Effector CD8-positive, alpha-beta T cell (primary cell): ENCODE measurements at regions not wholly inside any gene's neighbourhood (a gene's known extent, or its start where the extent isn't known, plus 50 kb on each side); places are given as distances from the start of the nearest gene placed in this dataset.

Experiments
- DNase-seq: peaks from one replicate; lab custom pipeline; 2025; lab: John Stamatoyannopoulos, UW

GRCh38 chr1:112040891-112041740 lies 51.6 kb upstream of the KCND3 start:
- no peak for DNase-seq

DNA sequence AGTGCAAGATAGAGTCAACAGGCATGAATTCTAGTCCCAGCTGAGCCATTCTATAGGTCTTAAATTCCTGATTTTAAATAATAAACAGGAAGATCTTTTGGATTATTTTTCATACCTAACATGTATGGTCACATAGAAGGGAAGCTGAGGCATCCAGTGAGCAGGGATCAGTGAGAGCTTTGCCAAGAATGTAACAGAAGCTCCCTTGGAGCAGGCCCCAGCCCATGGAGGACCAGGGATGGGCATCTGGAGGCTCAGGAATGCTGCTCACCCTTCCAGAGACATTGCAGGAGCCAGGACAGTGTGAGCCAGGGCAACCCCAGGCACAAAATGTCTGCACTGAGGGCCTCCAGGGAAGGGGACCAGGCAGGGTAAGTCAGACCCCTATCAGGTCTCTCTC lies 54.4 kb upstream of the KCND3 start:
- no peak for DNase-seq

DNA sequence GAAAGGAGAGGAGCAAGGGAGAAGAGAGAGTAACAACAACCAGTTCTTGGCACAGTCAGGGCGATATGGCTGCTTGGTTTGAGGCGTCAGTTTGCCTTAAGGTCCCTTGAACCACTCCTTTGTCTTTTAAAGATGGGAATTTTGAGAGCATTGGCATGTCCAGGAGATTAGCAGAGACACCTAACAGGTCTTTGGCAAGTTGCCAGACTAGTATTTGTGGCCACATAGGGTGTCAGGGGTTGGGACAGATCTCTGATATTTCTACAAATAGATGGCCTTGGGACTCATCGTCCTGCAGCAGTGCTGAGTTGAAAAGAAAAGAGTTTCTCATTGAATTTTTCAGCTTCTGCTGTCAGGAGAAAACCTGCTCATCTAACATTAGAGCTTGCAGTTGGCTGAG lies 55.3 kb upstream of the KCND3 start:
- no peak for DNase-seq

DNA sequence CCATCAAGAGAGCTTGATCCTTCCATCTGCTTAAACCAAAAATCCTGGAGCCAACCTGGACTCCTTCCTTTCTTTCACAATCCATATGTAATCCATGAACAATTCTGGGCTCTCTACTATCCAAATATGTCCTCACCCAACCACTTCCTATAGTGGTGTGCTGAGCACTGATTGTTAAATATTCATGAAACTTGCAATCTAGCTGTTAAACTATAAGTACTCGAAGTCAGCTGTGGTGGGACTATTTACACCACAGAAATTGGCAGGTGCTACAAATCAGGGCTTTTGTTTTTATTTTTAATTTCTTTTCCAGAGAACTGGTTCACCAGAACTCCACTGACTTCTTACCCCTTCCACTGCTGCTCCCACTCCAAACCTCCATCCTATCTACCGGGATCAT lies 57.2 kb upstream of the KCND3 start:
- no peak for DNase-seq

GRCh38 chr1:112048421-112048820 lies 59.0 kb upstream of the KCND3 start:
- DNase-seq, result no peak

- no peak for DNase-seq
Measured at GRCh38 chr1:112054510-112054909, 65.0 kb upstream of the KCND3 start.

DNA sequence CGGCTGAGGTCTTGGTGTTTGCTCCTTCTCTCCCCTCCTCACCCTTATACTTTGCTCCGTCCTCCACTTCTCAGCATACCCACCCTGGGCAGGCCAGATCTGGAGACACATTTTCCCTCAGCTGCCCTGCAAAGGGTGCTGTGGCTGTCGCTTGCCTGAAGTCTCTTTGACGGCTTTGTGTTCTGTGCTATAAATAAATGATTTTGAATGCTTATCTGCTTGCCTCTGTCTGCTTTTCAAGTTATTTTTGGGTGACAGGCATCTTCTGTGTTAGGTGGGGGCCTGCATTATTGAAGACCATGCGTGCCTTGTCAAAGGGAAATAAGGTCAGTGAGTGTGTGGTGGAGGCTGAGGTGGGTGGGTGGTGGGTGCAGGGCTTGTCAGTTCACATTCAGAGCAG lies 66.9 kb upstream of the KCND3 start:
- no peak for DNase-seq

- no peak for DNase-seq
Measured at GRCh38 chr1:112057736-112058135, 68.3 kb upstream of the KCND3 start.

GRCh38 chr1:112058815-112059450 lies 69.5 kb upstream of the KCND3 start:
- DNase-seq, result no peak

DNA sequence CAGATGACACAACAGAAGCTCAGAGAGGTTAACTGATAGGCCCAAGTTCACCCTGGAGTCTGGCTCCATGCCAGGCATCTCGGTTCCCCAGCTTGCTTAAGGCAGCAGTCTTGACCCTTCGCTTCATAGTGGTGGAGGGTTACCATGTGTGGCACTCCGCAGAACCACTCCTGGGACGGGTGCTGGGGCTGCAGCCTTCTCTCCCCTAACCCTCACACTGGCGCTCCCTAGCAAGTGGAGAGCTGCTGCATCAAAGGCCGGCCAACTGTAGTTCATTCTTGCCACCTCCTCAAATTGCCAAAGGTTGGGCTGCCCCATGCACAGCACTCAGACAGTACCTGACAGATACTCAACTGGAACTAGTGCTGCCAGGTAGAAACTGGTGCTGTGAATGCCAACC lies 70.2 kb upstream of the KCND3 start:
- DNase-seq, result no peak

GRCh38 chr1:112060261-112060660 lies 70.8 kb upstream of the KCND3 start:
- DNase-seq, result no peak

GRCh38 chr1:112061056-112061455 lies 71.6 kb upstream of the KCND3 start:
- DNase-seq, result no peak

DNA sequence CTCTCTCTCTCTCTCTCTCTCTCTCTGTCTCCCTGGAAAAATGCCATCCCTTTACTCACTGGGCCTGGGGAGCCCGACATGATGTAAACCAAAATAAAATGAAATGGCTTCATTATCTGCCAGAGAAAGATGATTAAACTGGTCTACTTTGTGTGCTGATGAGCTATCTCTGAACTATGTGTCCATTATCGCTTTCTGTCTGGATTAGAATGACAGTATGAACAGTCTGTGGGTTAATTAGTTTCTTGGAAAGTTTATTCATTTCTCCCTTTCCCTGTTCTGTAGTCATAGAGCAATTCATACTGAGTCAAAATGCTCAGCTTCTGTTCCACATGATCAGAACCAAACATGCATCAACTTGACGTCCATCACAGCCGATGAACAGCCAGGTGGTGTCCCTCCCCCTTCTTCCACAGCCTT lies 72.4 kb upstream of the KCND3 start:
- DNase-seq, result no peak

GRCh38 chr1:112063781-112064728 lies 74.6 kb upstream of the KCND3 start:
- no peak for DNase-seq

DNA sequence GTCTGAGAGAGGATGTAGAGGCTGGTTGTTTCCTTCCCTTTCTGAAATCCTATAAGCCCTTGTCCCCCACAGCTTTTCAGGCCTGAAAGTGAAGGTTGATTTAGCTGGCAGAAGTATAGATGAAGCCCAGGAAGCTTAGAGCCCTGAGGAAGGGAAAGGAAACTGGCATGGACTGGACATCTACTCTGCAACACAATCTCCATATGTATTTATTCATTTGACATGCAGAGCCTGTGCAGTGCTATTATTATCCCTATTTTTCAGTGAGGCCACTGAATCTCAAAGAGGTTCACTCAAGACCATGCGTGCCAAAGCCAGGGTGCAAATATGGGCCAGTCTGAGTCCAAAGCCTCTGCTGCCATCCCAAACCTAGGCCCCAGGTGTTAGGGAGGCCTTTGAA lies 78.5 kb upstream of the KCND3 start:
- DNase-seq, result no peak

GRCh38 chr1:112070677-112071076 lies 81.2 kb upstream of the KCND3 start:
- no peak for DNase-seq

GRCh38 chr1:112074711-112075110 lies 85.2 kb upstream of the KCND3 start:
- DNase-seq, result no peak

GRCh38 chr1:112075566-112075965 lies 86.1 kb upstream of the KCND3 start:
- no peak for DNase-seq

DNA sequence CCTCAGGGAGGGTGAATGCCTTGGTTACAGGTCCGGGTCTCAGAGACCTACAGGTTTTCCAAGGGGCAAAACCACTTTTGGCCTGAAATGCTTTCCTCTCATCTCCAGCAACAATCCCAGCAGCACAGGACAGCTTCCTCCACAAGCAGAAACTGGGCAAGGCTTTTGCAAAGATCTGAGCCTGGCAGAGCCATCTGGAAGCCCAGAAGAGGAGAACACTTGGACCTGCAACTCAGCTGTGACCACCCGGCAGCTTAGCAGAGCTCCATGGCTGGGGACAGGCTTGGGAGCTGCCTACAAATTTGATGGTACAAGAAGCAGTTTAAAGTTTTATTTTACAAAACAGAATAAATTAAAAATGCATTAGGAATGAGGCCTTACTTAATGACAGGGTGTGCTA lies 90.0 kb upstream of the KCND3 start:
- no peak for DNase-seq

DNA sequence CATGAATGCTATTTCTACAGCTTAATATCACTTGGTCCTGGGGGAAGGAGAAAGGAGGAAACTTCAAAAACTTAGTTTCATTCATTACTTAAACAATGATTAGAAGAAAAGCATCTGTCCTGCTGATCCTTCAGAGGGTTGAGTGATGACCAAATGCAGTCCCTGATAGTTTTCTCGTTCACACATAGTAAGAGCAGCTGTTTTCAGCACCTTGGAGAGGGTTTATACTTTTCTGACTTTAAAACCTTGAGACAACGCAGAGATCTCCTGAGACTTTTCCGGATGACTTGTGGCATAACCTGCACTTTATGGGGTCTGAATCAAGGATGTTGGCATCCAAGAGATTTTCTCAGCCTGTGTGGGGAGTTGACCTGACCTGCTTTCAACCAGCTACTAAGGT lies 94.0 kb upstream of the KCND3 start:
- DNase-seq, result no peak

DNA sequence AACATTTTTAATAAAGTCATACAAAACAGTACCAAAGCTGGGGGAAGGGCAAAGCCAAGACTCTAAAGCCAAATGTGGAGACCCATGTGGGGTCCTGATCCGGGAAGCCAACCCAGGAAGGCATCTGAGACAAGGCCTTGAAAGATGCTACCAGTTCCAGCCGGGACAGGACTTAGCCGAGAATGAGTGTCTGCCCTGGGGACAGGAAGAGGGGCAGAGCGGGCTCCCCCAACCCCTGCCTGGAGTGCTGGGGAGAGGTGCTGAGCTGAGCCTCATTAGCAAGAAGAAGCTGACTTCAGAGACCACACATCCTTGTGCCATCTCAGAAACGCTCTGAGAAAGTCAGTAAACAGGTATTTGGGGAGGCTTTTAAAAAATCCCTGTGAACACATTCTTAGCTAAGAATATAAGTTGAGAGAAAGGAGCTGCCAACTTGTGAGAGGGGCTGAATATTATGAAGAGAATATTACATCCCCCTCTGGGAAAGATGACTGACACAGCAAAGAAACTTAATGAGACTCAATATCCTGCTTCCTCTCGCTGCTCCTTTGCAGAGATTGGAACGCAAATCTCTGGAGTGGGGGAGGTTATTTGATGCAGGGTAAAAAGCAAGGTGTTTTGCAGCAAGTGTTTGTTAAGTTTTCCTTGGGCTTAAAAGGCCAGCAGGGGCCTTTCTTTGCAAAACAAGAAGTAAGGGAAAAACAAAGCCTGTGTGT lies 103.3 kb upstream of the KCND3 start:
- DNase-seq, result no peak

GRCh38 chr1:112093372-112093694 lies 103.9 kb upstream of the KCND3 start:
- no peak for DNase-seq
